HG03139 (cell line): ENCODE measurements at regions not wholly inside any gene's neighbourhood (a gene's known extent, or its start where the extent isn't known, plus 50 kb on each side); places are given as distances from the start of the nearest gene placed in this dataset.

Experiments used
- ATAC-seq: cut with Tn5 transposase; IDR thresholded peaks from one replicate; pipeline ENCODE4 v1.9.1; 2021; ENCODE audit not compliant: unreplicated experiment

GRCh38 chr10:4316161-4316810 is 509.7 kb upstream of the AKR1E2 start:
- no peak for ATAC-seq

DNA sequence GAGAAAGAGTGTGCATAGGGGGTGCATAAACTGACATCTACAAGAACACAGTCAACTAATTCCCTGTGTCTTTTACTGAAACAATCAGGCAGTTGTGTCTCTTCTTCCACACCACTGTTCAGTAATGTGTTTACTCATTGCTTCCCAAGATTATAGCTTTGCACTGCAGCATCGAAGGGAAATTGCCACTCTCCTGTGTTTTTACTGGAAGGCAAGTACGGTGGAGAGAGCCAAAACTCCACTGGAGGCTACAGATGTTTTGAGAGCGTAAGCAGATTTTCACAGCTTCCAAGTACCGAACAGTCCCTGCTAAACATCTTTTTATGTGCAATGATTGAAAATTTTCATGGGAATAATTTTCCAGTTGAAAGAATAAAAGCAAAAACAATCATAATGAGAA is 510.5 kb upstream of the AKR1E2 start:
- ATAC-seq, result no peak

DNA sequence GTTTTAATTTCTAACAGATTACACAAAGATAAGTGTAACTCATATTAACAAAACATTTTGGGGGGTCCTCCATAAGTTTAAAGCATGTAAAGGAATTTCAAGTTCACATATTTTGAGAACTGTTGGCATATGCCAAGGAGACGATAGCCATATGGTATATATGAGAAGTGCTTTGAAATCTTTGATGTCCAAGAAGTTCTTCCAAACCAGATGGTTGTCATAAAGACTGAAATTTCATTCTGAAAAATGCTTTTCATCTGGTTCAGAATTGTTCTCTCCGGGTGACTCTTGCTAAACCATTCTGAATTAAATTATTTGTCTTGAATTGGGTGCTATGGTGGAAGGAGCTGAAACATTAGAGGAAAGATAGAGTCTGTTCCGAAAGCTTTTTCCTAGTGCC is 513.0 kb upstream of the AKR1E2 start:
- no peak for ATAC-seq

DNA sequence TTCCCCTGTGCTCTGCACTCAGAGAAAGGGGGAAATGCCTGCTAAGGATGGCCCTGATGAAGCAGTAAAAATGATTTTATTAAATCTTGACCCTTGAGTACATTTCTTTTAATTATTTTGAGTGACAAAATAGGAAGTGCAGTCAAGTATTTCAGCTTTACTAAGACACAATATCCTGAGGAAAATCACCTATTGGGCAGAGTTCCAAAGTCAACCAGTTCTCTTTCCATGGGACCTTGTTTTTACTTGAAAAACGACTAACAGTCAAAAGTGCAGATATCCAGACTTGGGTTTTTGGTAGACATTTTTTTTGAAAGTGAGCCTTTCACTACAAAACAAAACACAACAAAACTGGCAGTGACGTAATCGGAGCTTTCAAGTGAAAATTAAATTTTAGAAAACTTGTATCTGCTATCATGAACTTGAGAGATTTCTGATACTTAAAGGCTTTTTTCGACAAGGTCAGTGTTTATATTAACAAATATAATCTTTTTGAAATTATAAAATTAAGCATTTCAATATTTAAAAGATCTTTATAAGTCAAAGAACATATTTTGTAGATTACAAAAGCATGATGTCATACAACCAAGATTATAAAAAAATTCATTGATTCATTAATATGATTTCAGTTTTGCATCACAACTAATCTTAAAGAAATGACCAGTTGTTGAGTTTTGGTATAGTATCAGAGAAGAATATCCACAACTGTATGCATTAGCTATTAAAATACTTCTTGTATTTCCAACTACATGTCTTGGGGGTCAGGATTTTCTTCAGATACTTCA is 513.8 kb upstream of the AKR1E2 start:
- no peak for ATAC-seq

DNA sequence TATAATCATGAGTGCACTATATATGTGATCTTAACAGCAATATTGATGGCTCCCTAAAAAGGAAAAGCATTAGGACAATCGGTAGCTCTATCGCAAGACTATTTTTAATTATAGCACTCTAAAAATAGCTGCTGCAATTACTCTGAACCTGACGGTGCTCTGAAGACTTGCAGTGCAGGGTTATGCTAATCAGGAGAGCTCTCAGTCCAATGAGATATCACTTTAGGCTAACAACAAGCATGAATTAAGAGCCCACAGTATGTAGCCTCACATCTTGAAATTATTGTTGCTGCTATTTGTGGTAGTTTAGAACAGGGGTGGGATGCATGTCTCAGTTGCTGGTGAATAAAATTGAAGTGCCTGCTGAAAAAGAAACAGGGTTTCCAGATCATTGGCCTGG is 515.8 kb upstream of the AKR1E2 start:
- ATAC-seq, result no peak

DNA sequence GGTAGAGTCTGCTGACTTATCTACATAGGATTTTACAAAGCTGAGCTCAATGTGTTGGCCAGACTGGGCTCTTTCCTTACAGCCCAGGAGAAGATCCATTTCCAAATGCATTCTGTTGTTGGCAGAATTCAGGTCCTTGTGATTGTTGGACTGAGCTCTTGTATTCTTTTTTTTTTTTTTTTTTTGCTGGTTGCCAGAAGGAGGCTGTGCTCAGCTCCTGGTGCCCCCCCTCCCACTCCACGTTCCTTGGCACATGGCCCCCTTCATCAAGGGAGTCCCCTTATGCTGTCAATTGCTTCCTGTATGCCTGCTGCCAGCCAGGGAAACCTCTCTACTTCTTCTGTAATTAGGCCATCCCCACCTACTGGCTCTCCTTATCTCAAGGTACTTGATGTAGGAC is 518.1 kb upstream of the AKR1E2 start:
- ATAC-seq, result no peak

DNA sequence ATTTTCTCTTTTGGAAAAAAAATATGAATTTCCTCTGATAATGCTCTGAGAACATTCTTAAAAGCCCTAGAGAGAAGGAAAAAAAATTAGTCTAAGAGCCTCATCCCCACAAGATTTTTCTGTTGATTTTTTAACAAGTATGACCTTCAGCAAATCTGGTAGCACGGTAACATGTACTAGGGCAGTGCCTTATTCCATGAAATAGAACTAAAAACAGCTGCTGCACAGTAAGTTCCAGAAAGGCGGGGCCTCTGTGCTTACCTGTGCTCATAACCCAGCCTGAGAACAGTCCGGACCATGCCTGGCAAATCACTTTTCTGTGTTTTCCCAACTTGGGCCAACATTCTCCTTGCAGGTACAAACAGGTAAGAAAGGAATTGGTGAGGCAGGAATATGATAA is 519.1 kb upstream of the AKR1E2 start:
- ATAC-seq, result no peak

DNA sequence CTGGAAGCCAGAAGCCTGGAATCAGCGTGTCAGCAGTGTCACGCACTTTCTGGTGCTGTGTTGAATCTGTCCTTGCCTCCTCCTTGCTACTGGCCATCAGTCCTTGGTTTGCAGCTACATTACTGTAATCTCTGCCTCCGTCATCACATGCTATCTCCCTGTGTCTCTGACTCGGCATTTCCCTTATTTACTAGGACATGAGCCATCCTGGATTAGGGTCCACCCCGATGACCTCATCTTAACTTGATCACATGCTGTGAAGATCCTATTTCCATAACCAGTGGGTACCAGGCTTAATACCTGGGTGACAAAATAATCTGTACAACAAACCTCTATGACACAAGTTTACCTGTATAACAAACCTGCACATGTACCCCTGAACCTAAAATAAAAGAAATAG is 518.0 kb upstream of the KLF6 start:
- no peak for ATAC-seq

GRCh38 chr10:4301291-4302045 is 516.5 kb upstream of the KLF6 start:
- ATAC-seq, result no peak

GRCh38 chr10:4296161-4296560 is 511.2 kb upstream of the KLF6 start:
- no peak for ATAC-seq

- no peak for ATAC-seq
These were observed 510.2 kb upstream of the KLF6 start for GRCh38 chr10:4294996-4295792.

- ATAC-seq, result no peak
These were observed 509.3 kb upstream of the KLF6 start for GRCh38 chr10:4294271-4294670.

GRCh38 chr10:4291990-4292389 is 507.0 kb upstream of the KLF6 start:
- no peak for ATAC-seq

GRCh38 chr10:4285121-4285520 is 500.1 kb upstream of the KLF6 start:
- no peak for ATAC-seq

- ATAC-seq, result no peak
These were observed 499.0 kb upstream of the KLF6 start for GRCh38 chr10:4283846-4284610.

DNA sequence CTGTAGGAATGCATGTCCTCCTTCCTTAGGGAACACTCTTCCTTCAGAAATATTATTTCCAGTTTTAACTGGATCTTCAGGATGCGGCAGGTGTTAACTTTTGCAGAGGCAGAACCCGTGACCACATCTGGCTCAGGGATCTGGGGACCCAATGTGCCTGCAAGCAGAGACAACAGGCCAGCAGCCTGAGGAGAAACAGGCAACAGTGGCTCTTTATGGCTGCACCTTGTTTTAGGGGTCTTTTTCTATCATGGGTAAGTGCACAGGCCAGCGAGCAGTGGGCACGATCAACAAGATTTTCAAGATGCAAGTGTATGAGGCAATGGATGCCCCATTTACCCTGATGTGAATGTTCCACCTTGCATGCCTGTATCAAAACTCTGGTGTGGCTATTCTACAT is 497.5 kb upstream of the KLF6 start:
- ATAC-seq, result no peak

DNA sequence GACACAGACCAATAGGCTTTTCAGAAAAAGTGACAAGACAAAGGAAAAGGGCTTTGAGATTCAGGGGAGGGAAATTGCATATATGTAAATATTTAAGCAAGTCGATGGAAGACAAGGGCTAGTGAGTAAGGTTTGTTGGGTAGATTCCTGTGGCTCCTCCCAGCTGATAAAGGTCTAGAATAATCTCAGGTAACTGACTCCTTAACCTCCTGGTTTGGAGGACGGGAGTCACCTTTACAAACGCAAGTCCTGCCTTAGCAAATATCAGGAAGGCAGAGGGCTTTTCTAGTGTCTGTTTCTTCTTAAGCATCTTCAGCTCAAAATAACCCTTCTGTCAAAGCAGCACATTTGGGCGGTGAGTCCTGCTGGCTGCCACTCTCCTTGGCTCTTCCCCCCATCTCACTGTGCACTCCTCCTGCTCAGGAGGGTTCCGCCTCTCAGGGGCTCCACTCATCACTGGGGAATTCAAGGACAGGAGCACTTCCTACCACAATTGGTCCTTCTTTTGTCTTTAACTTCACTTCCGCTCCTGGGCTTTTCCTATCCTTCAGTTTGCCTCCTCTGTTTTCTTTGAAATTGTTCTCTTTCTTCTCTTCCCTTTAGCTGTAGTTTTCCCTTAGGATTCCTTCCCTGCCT is 496.3 kb upstream of the KLF6 start:
- ATAC-seq, result no peak

DNA sequence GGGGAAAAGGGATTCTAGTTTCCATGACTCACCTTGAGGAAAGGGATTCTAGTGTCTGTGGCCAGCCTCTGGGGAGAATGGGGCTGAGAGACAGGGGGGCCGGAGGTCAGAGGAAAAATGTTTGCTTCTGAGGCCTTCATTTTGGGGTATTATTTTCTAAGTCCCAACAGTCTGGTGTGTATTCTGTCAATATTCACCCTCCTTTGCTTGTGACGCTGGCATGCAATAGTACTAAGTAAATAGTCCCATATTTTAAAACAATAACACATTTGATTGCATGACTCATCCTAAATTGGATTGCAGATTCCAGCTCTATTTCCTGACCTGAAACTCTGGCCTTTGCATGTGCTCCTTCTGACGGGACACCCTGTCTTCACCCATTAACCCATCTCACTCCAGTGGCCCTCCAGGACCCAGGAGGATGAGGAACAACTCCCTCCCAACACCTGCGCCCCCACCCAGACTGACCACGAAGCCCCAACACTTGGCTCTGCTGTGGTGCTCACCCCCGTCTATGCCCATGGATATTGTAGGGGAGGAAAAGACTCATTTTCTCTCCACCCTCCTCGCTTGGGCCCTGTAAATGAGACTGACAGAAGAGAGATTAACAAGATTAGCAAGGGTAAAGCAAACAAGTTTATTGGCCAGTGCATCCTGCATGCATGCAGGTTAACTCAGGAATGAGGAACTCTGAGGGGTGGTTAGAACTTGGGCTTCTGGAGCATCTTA is 495.6 kb upstream of the KLF6 start:
- no peak for ATAC-seq

DNA sequence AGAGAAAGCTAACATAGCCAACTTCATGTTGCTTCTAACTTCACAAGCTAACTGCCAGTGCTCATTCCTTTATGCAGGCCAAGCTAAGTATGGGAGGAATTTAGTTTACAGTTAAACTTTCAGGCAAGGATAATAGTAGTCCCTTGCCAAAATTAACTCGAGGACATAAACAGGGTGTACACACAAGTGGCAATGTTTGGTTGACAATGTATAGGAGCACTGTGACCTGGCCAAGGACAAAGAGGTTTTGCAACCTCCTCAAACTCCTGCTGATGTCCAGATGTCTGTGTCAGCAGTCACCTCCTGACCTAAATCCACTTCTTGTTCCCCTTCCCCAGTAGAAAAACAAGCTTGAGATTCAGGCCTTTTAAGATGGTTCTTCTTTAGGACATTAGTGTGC is 494.6 kb upstream of the KLF6 start:
- ATAC-seq, result no peak
